ENCODE measurements at regions not wholly inside any gene's neighbourhood (a gene's known extent, or its start where the extent isn't known, plus 50 kb on each side); places are given as distances from the start of the nearest gene placed in this dataset.

DNA sequence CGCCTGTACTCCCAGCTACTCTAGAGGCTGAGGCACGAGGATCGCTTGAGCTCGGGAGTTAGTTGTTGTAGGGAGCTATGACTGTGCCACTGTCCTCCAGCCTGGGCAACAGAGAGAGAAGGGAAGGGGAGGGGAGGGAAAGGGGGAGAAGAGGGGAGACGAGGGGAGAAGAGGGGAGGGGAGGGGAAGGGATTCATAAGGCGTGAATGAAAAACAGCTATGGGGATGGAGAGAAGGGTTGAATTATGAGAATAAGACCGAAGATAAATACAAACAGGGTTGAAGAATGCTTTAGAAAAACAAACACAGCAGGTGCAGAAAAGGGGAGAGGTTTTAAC, 106.0 kb downstream of the TRIM27 start:
- no peak for TF ChIP-seq EZH2 (IDR thresholded peaks at IDR 0.05; ENCODE audit: insufficient read depth, low read length)
- TF ChIP-seq, protein P1, sequence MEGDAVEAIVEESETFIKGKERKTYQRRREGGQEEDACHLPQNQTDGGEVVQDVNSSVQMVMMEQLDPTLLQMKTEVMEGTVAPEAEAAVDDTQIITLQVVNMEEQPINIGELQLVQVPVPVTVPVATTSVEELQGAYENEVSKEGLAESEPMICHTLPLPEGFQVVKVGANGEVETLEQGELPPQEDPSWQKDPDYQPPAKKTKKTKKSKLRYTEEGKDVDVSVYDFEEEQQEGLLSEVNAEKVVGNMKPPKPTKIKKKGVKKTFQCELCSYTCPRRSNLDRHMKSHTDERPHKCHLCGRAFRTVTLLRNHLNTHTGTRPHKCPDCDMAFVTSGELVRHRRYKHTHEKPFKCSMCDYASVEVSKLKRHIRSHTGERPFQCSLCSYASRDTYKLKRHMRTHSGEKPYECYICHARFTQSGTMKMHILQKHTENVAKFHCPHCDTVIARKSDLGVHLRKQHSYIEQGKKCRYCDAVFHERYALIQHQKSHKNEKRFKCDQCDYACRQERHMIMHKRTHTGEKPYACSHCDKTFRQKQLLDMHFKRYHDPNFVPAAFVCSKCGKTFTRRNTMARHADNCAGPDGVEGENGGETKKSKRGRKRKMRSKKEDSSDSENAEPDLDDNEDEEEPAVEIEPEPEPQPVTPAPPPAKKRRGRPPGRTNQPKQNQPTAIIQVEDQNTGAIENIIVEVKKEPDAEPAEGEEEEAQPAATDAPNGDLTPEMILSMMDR (IDR thresholded peaks at IDR 0.05; ENCODE audit: insufficient read depth, low read depth, low read length), result no peak
